ENCODE measurements at regions not wholly inside any gene's neighbourhood (a gene's known extent, or its start where the extent isn't known, plus 50 kb on each side); places are given as distances from the start of the nearest gene placed in this dataset.

- DNase-seq (ENCODE audit: low spot score), result no peak
Measured at GRCh38 chr4:3382251-3382650, 59.5 kb upstream of the HGFAC start.

- DNase-seq (ENCODE audit: low spot score), result no peak
Measured at GRCh38 chr4:3384391-3384770, 57.4 kb upstream of the HGFAC start.

DNA sequence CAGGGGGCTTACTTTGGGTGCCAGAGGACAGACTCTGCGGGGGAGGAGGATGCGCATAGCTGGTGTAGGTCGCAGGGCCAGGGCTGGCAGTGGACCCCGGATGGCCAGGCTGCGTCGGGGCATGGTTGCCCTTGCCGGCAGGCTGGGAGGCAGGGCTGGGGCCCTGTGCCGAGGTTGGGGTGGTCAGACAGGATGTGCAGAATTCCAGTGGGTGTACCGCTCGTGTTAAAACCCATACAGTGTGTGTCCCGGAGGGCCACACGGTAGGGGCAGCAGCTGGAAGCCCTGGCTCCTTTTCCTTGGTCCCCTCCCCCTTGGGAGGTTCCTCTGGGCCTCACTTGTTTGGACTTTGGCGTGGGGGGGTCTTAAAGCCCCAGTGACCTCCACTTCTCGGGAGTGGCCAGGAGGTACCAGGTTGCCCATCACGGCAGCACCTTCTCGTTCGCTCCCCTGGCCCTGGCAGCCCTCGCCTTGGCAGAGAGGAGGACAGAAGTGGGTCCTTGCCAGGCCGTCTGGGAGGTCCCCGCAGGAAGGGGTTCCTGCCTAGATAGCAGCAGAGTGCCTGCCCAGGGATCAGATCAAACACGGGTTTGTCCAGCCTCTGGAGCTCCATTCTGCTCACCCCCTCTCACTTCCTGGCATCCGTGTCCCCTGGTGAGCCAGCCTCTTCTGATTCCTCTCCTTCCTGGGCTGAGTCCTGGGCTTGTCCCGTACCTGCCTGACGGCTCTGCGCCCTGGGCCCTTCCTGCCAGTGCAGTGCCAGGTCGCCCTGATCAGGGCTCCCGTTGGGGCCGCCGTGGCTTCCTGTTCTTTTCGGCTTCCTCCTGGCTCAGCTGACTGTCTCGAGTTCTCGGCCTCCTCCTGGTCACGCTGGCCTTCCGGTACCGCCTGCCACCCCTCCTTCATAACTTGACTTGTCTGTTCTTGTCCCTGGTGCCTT is 56.7 kb upstream of the HGFAC start:
- no peak for DNase-seq (ENCODE audit: low spot score)

- DNase-seq (ENCODE audit: low spot score), result no peak
Measured at GRCh38 chr4:3385711-3386420, 55.9 kb upstream of the HGFAC start.

GRCh38 chr4:3386526-3386925 is 55.2 kb upstream of the HGFAC start:
- no peak for DNase-seq (ENCODE audit: low spot score)

GRCh38 chr4:3387154-3387942 is 54.4 kb upstream of the HGFAC start:
- DNase-seq (ENCODE audit: low spot score), result no peak

DNA sequence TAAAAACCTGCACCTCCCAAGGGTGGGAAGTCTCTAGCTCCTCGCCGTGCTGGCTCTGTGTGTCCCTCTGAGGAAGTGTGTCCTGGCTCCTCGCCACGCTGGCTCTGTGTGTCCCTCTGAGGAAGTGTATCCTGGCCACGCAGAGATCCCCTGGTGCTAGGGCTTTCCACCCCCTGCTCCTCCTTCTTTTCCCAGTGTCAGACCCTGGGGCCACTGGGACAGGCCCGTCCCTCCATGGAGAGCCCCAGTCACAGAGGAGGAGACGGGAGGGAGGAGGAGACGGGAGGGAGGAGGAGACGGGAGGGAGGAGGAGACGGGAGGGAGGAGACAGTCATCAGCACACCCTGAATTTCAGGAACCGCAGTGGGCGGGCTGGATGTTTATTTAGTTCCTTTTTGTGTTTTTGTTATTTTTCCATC is 53.8 kb upstream of the HGFAC start:
- DNase-seq (ENCODE audit: low spot score), result no peak

- DNase-seq (ENCODE audit: low spot score), result no peak
Measured at GRCh38 chr4:3388471-3389232, 53.1 kb upstream of the HGFAC start.

DNA sequence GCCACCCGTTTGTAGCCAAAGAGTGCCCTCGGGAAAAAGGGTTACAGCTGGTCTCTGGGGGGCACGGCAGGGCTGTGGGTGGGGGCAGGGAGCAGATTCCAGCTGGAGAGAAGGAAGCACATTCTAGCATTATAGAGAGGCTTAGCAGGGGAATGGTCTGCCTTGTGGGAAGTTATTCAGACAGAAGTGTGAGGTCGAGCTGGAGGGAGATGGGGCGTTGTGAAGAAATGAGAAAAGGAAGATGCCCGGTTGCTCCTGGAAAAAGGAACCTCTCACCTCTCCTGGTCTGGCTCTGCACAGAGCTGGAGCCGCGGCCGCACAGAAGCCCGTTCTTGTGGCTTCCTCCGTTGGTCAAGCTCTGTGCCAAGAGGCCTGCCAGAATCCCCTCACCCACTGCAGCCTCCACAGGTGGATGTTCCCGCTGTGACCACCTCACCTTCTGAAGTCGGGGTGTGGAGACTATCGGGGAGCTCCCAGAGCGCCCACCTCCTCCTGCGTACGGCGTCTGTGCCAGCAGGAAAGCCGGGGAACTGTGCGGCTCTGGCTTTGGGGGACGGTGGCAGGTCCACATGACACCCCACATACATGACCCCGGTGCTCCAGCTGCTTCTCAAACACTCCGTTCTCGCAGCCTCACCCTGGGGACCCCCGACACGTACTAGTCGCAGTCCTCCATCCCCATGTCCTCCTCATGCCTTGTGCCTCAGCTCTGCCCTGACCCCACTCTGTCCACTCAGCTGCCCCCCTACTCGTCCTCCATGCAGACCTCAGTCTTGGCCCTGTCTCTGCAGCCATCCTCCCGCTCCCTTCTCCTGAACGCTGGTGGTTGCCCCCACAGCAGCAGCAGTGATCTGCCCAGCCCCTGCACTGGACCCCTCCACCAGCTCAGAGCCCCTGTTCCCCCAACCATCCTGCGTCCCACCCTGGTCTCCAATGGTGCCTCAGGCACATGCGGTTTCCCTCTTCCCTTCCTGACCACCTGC is 52.2 kb upstream of the HGFAC start:
- no peak for DNase-seq (ENCODE audit: low spot score)

- DNase-seq (ENCODE audit: low spot score), result no peak
Measured at GRCh38 chr4:3390288-3390811, 51.4 kb upstream of the HGFAC start.

DNA sequence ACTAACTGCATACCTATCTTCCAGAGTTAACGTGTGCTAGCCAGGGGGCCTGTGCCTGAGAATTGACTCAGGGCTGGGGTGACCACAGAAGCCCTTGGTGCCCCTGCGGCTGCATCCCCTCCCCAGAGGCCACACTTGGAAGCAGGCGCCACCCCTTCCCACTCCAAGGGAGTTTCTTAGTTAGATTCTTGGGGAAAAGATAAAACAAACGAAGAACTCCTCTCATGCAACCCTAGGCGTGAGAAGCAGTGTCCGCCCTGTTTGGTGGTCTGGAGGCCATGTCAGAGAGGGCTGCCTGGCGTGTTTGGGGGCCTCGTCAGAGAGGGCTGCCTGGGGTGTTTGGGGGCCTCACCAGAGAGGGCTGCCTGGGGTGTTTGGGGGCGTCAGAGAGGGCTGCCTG is 50.3 kb upstream of the HGFAC start:
- no peak for DNase-seq (ENCODE audit: low spot score)

Data from hematopoietic multipotent progenitor cell treated with erythropoietin and hydrocortisone succinate and interleukin-3 and kit ligand, for 17 days (in vitro differentiated cells).